HFFc6 (cell line): ENCODE measurements at regions not wholly inside any gene's neighbourhood (a gene's known extent, or its start where the extent isn't known, plus 50 kb on each side); places are given as distances from the start of the nearest gene placed in this dataset.

Experiments
- DNase-seq: peaks from one replicate; pipeline ENCODE4 v3.0.0-alpha.2; 2018
- H3K27ac Mint-ChIP-seq: 2 replicates; pipeline ENCODE4 v1.8.0; 2020; ENCODE audit warnings: mild to moderate bottlenecking, mixed read lengths
- H3K27me3 Mint-ChIP-seq: 2 replicates; pipeline ENCODE4 v1.8.0; 2021; ENCODE audit warnings: mild to moderate bottlenecking, moderate library complexity, mixed read lengths; ENCODE audit not compliant: insufficient read depth
- H3K36me3 Mint-ChIP-seq: 2 replicates; pipeline ENCODE4 v1.8.0; 2021; ENCODE audit warnings: low read depth, mixed read lengths
- H3K4me1 Mint-ChIP-seq: 2 replicates; pipeline ENCODE4 v1.8.0; 2020; ENCODE audit warnings: low read depth, mixed read lengths
- H3K4me3 Mint-ChIP-seq: 2 replicates; pipeline ENCODE4 v1.8.0; 2020; ENCODE audit warnings: mild to moderate bottlenecking, moderate library complexity, mixed read lengths
- H3K9me3 Mint-ChIP-seq: 2 replicates; pipeline ENCODE4 v1.8.0; 2020; ENCODE audit warnings: mild to moderate bottlenecking, mixed read lengths
- TF ChIP-seq, protein P1 (sequence below): fragments of 200-600 bp; sonication (generic); IDR thresholded peaks from 2 replicates; pipeline ENCODE4 v1.5.0; 2021; ENCODE audit warnings: antibody characterized with exemption, mild to moderate bottlenecking

GRCh38 chr4:147041376-147041775, 95.7 kb upstream of the TTC29 start:
- H3K27ac Mint-ChIP-seq: no peak overlapping the region

GRCh38 chr4:147042046-147042445, 96.4 kb upstream of the TTC29 start:
- no peaks in the 10 kb centered on the region for H3K36me3 Mint-ChIP-seq
- H3K27ac Mint-ChIP-seq: no peak overlapping the region
- TF ChIP-seq, protein P1, sequence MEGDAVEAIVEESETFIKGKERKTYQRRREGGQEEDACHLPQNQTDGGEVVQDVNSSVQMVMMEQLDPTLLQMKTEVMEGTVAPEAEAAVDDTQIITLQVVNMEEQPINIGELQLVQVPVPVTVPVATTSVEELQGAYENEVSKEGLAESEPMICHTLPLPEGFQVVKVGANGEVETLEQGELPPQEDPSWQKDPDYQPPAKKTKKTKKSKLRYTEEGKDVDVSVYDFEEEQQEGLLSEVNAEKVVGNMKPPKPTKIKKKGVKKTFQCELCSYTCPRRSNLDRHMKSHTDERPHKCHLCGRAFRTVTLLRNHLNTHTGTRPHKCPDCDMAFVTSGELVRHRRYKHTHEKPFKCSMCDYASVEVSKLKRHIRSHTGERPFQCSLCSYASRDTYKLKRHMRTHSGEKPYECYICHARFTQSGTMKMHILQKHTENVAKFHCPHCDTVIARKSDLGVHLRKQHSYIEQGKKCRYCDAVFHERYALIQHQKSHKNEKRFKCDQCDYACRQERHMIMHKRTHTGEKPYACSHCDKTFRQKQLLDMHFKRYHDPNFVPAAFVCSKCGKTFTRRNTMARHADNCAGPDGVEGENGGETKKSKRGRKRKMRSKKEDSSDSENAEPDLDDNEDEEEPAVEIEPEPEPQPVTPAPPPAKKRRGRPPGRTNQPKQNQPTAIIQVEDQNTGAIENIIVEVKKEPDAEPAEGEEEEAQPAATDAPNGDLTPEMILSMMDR: no peak
- DNase-seq: no peak
- H3K4me1 Mint-ChIP-seq: no peaks in the 10 kb centered on the region
- H3K9me3 Mint-ChIP-seq: no peaks in the 10 kb centered on the region
- peaks cover 6% of the 10 kb centered on the region for H3K27me3 Mint-ChIP-seq
- H3K4me3 Mint-ChIP-seq: no peak overlapping the region

More at GRCh38 chr4:147041376-147041775, 95.7 kb upstream of the TTC29 start:
- Mint-ChIP-seq H3K36me3 (no peaks in the 10 kb centered on the region), H3K9me3 (no peaks in the 10 kb centered on the region), H3K4me1 (no peaks in the 10 kb centered on the region), H3K27me3 (peaks cover 4% of the 10 kb centered on the region), H3K4me3 (no peak overlapping the region)
- no peak for DNase-seq
- TF ChIP-seq, protein P1: no peak

- H3K27me3 Mint-ChIP-seq: peaks cover 3% of the 10 kb centered on the region
These were observed 98.6 kb upstream of the TTC29 start for GRCh38 chr4:147044241-147044640.

DNA sequence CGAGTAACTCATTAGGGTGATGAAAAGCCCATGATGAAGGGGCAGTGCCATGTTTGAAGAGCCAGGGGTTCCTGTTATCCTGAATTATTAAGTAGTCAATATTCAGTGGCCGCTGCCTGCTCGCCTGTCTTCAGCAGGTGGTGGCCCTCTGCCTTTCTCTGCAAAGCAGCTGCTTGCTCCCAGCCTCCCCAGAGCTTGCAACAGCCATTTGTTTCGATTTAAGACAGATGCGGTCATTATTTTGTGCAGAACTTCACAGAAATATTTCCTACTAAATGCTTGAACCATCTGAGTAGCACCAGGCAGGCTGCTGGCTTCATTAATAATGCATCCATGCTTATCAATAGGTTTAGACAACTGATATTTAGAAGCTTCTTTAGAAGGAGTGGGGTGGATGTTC, 104.3 kb upstream of the TTC29 start:
- Mint-ChIP-seq H3K4me3 (no peak overlapping the region), H3K27me3 (peaks cover 2% of the 10 kb centered on the region; the same call in 1 of the 2 replicates), H3K27ac (no peak overlapping the region), H3K4me1 (peaks cover 5% of the 10 kb centered on the region; the same call in 1 of the 2 replicates), H3K9me3 (no peaks in the 10 kb centered on the region; the same call in 1 of the 2 replicates), H3K36me3 (no peaks in the 10 kb centered on the region)
- DNase-seq: no peak
- TF ChIP-seq, protein P1: no peak

More at GRCh38 chr4:147044241-147044640, 98.6 kb upstream of the TTC29 start:
- H3K36me3 Mint-ChIP-seq: no peaks in the 10 kb centered on the region
- H3K4me3 Mint-ChIP-seq: no peak overlapping the region
- H3K27ac Mint-ChIP-seq: no peak overlapping the region
- TF ChIP-seq, protein P1: no peak
- H3K4me1 Mint-ChIP-seq: no peaks in the 10 kb centered on the region
- no peak for DNase-seq
- H3K9me3 Mint-ChIP-seq: no peaks in the 10 kb centered on the region

DNA sequence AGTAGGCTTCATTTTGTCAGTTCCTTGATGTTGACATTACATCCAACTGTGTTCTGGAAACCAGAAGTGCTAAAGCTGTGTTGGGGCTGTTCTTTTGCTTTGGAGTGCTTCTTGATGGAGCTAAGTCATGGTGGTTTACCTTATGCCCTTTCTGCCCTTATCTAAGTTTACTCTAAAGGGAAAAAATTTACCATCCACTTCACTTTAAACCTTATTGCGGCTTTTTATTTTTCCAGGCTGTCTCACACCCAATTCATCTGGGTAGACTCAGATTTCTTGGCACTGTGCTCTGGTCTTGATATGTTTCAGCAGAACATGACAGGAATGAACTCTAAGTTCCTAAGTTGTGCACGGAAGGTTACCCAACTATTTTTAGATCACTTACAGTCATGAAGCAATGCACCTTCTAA, 104.7 kb upstream of the TTC29 start:
- H3K9me3 Mint-ChIP-seq: no peaks in the 10 kb centered on the region; the same call in 1 of the 2 replicates
- H3K36me3 Mint-ChIP-seq: no peaks in the 10 kb centered on the region
- peaks cover 5% of the 10 kb centered on the region; the same call in 1 of the 2 replicates for H3K4me1 Mint-ChIP-seq
- DNase-seq: no peak
- H3K4me3 Mint-ChIP-seq: no peak overlapping the region; the same call in 1 of the 2 replicates
- peaks cover 2% of the 10 kb centered on the region; the same call in 1 of the 2 replicates for H3K27me3 Mint-ChIP-seq
- H3K27ac Mint-ChIP-seq: no peak overlapping the region
- TF ChIP-seq, protein P1: no peak
